Stomach (tissue), 4 donors: ENCODE measurements at regions not wholly inside any gene's neighbourhood (a gene's known extent, or its start where the extent isn't known, plus 50 kb on each side); places are given as distances from the start of the nearest gene placed in this dataset.

Experiments used
- CTCF ChIP-seq, 7 experiments: fragments of 450-650 bp in 4 of 7; fragments of 200-600 bp in 3 of 7; sonication (generic) in 3 of 7; IDR thresholded peaks; one replicate each; pipeline ENCODE4 v1.5.1; 2016 to 2019; ENCODE audit warnings: antibody characterized with exemption in 7 of 7, control low read depth in 2 of 7, mild to moderate bottlenecking in 1 of 7
- EP300 ChIP-seq: sonication (generic); formaldehyde crosslinking; IDR thresholded peaks from one replicate; pipeline ENCODE4 v1.6.1; 2017; ENCODE audit warnings: antibody characterized with exemption
- POLR2A ChIP-seq, 4 donors: fragments of 450-650 bp; IDR thresholded peaks; one replicate each; pipeline ENCODE4 v1.6.1; 2016; ENCODE audit warnings: antibody characterized with exemption in 4 of 4, control low read depth in 2 of 4, mild to moderate bottlenecking in 1 of 4, moderate library complexity in 1 of 4
- POLR2AphosphoS5 ChIP-seq, 3 donors: sonication (generic); formaldehyde crosslinking; IDR thresholded peaks; one replicate each; pipeline ENCODE4 v1.6.1; 2016; ENCODE audit warnings: antibody characterized with exemption in 3 of 3

GRCh38 chr12:47410862-47411261 lies 295.0 kb downstream of the RPAP3 start:
- no peak for TF ChIP-seq CTCF (IDR thresholded peaks at IDR 0.05)
- TF ChIP-seq POLR2AphosphoS5 (IDR thresholded peaks at IDR 0.05) = no peak
- no peak for TF ChIP-seq POLR2A (IDR thresholded peaks at IDR 0.05)
- TF ChIP-seq EP300 = no peak
